Left ventricle myocardium inferior (tissue), 1 donor: ENCODE measurements at regions not wholly inside any gene's neighbourhood (a gene's known extent, or its start where the extent isn't known, plus 50 kb on each side); places are given as distances from the start of the nearest gene placed in this dataset.

Source experiments
- DNase-seq: peaks from one replicate; pipeline ENCODE4 v3.0.0-alpha.2; 2020
- H3K27ac ChIP-seq: fragments of 200-600 bp; replicated peaks from 2 replicates; pipeline ENCODE4 v1.8.0; 2021
- H3K27me3 ChIP-seq: fragments of 200-600 bp; 2 replicates; pipeline ENCODE4 v1.8.0; 2021; ENCODE audit warnings: low read depth
- H3K36me3 ChIP-seq: fragments of 200-600 bp; 2 replicates; pipeline ENCODE4 v1.8.0; 2021
- H3K4me1 ChIP-seq: fragments of 200-600 bp; 2 replicates; pipeline ENCODE4 v1.8.0; 2021
- H3K4me3 ChIP-seq: fragments of 200-600 bp; 2 replicates; pipeline ENCODE4 v1.8.0; 2021; ENCODE audit warnings: mild to moderate bottlenecking, moderate library complexity
- H3K9me3 ChIP-seq: fragments of 200-600 bp; replicated peaks from 2 replicates; pipeline ENCODE4 v1.8.0; 2021
- intact Hi-C: fragments of 100-400 bp; cut with micrococcal nuclease; formaldehyde crosslinking; loops from one replicate; pipeline ENCODE4 v1.11.0; 2022
- TF ChIP-seq, protein P1 (sequence below): fragments of 200-600 bp; IDR thresholded peaks from 2 replicates; pipeline ENCODE4 v1.8.0; 2021; ENCODE audit warnings: antibody characterized with exemption, mild to moderate bottlenecking, borderline replicate concordance
- donor health status: DM: no; HTN: yes; CAD: no; lungs with severe emphysema.

DNA sequence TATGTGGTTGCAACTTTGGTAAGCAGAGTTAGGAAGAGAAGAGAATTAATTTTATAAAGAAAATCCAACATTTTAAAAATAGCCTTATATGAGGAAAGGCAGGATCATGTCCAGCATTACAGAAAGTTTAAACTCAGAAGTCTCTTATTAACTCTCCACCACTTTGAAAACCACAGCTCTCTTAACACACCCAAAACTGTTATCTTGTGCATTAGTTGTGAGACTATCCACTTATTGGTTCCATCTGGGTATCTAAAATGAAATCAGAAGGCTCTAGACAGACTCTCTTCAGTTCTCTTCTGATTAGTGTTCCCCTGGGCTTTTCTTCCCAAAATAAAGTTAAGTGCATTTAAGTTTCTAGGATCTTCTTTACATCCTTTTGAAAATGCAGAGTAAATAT, 251.5 kb downstream of the TXNL1 start:
- Histone ChIP-seq H3K9me3 (no peaks in the 10 kb centered on the region), H3K27me3 (no peaks in the 10 kb centered on the region), H3K27ac (no peak overlapping the region), H3K4me1 (peaks cover 7% of the 10 kb centered on the region), H3K36me3 (no peaks in the 10 kb centered on the region), H3K4me3 (no peak overlapping the region)
- intact Hi-C loops, result no loop called here
- TF ChIP-seq, protein P1, sequence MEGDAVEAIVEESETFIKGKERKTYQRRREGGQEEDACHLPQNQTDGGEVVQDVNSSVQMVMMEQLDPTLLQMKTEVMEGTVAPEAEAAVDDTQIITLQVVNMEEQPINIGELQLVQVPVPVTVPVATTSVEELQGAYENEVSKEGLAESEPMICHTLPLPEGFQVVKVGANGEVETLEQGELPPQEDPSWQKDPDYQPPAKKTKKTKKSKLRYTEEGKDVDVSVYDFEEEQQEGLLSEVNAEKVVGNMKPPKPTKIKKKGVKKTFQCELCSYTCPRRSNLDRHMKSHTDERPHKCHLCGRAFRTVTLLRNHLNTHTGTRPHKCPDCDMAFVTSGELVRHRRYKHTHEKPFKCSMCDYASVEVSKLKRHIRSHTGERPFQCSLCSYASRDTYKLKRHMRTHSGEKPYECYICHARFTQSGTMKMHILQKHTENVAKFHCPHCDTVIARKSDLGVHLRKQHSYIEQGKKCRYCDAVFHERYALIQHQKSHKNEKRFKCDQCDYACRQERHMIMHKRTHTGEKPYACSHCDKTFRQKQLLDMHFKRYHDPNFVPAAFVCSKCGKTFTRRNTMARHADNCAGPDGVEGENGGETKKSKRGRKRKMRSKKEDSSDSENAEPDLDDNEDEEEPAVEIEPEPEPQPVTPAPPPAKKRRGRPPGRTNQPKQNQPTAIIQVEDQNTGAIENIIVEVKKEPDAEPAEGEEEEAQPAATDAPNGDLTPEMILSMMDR, result no peak
- DNase-seq, result no peak

DNA sequence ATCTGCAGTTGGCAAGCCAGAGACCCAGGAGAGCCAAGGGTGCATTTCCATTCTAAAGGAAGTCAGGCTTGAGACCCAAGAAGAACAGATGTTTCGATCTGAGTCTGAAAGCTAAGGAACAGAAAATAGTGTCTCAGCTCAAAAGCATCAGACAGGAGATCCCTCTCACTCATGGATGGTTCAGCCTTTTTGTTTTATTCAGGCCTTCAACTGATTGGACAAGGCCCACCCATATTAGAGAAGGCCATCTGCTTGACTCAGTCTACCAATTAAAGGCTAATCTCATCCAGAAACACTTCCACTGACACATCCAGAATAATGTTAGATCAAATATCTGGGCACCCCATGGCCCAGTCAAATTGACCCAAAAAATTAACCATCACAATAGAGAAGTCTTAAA, 255.0 kb downstream of the TXNL1 start:
- Histone ChIP-seq H3K27me3 (no peaks in the 10 kb centered on the region), H3K27ac (no peak overlapping the region), H3K9me3 (no peaks in the 10 kb centered on the region), H3K4me1 (peaks cover 13% of the 10 kb centered on the region), H3K4me3 (no peak overlapping the region), H3K36me3 (no peaks in the 10 kb centered on the region)
- TF ChIP-seq, protein P1, result no peak
- no peak for DNase-seq
- intact Hi-C loops, result no loop called here

DNA sequence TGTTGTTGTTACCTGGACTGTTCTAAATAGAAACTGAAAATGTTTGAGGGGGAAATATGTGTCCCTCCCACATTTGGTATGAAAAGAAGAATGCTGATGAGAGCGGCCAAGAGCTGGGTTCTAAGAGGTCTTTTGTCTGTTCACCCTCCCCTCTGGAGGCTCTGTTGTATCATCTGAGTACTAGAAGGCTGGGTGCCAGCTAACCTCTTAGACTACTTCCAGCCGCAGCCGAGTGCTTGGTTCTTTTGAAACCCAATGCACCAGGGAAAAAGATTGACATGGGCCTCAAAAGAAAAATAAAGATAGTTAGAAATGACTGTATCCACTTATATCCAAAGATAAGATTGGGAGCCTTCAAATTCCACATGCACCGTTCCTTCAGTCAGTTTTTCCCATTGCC, 255.9 kb downstream of the TXNL1 start:
- no peak for DNase-seq
- Histone ChIP-seq H3K36me3 (no peaks in the 10 kb centered on the region), H3K9me3 (no peaks in the 10 kb centered on the region), H3K4me1 (peaks cover 13% of the 10 kb centered on the region), H3K27me3 (no peaks in the 10 kb centered on the region), H3K27ac (no peak overlapping the region), H3K4me3 (no peak overlapping the region)
- intact Hi-C loops, result no loop called here
- TF ChIP-seq, protein P1, result no peak

DNA sequence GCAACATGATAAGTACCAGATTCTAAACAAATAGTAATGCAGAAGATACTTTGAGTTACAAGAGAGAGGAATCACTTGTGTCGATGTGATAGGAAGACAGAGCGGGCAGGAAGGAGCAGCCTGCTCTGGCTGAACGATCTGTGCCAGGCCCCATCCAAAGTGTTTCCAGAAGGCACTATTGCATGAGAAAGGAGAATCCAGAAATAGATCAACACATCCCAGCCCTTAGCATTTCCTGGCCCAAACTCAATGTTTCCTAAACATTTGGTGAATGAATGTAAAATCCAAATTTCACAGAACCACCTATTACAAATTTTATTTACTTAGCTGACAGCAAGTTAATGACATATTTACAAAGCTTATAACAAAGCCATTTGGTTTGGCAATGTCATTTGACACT, 257.2 kb downstream of the TXNL1 start:
- no peaks in the 10 kb centered on the region for H3K27me3 ChIP-seq
- intact Hi-C loops, result no loop called here
- no peak overlapping the region for H3K27ac ChIP-seq
- no peak overlapping the region for H3K4me3 ChIP-seq
- no peaks in the 10 kb centered on the region for H3K36me3 ChIP-seq
- no peaks in the 10 kb centered on the region for H3K9me3 ChIP-seq
- H3K4me1 ChIP-seq, result peaks cover 13% of the 10 kb centered on the region
- TF ChIP-seq, protein P1, result no peak
- DNase-seq, result no peak

- H3K36me3 ChIP-seq, result no peaks in the 10 kb centered on the region
- DNase-seq, result no peak
- TF ChIP-seq, protein P1, result no peak
- no peaks in the 10 kb centered on the region for H3K9me3 ChIP-seq
- intact Hi-C loops, result no loop called here
- H3K27me3 ChIP-seq, result no peaks in the 10 kb centered on the region
- H3K4me1 ChIP-seq, result peaks cover 13% of the 10 kb centered on the region
- no peak overlapping the region for H3K27ac ChIP-seq
- H3K4me3 ChIP-seq, result no peak overlapping the region
Observed at GRCh38 chr18:56380685-56381084, 257.7 kb downstream of the TXNL1 start.

- Histone ChIP-seq H3K9me3 (no peaks in the 10 kb centered on the region), H3K27me3 (no peaks in the 10 kb centered on the region), H3K4me1 (peaks cover 13% of the 10 kb centered on the region), H3K27ac (peak overlapping the region; percentile 46), H3K4me3 (peak overlapping the region; percentile 24), H3K36me3 (no peaks in the 10 kb centered on the region)
- TF ChIP-seq, protein P1, result no peak
- intact Hi-C loops, result no loop called here
- DNase-seq, result no peak
Observed at GRCh38 chr18:56379256-56379655, 259.1 kb downstream of the TXNL1 start.
